Caco-2 (cell line): ENCODE measurements at regions not wholly inside any gene's neighbourhood (a gene's known extent, or its start where the extent isn't known, plus 50 kb on each side); places are given as distances from the start of the nearest gene placed in this dataset.

Source experiments
- BruUV-seq: library from RNA; stranded (reverse); fragments of 400-500 nt; replicated peaks from 2 replicates; lab custom pipeline; 2021; lab: Mats Ljungman, UMichigan
- CTCF ChIA-PET: fragments of 300-600 bp; sonication (Branson Sonifier 250); formaldehyde crosslinking; loops from one replicate; lab custom pipeline; 2022; ENCODE audit warnings: antibody characterized with exemption; lab: Charles Lee
- POLR2A ChIA-PET: fragments of 300-600 bp; sonication (Branson Sonifier 250); formaldehyde crosslinking; loops from one replicate; lab custom pipeline; 2022; ENCODE audit warnings: antibody characterized with exemption; lab: Charles Lee
- DNase-seq, 2 experiments: peaks; one replicate each; pipeline versions ENCODE4 v3.0.0 to v3.0.0-alpha.2; 2020 to 2022
- H3K27me3 ChIP-seq: replicated peaks from 2 replicates; pipeline ENCODE4 v1.6.0; 2011; ENCODE audit warnings: low read length; ENCODE audit not compliant: control insufficient read depth, insufficient read depth
- H3K36me3 ChIP-seq: 2 replicates; pipeline ENCODE4 v1.5.1; 2011; ENCODE audit warnings: low read length; ENCODE audit not compliant: control insufficient read depth, insufficient read depth
- H3K4me1 ChIP-seq: fragments of 250-450 bp; sonication (Bioruptor Pico); 2 replicates; pipeline ENCODE4 v1.5.1; 2020; ENCODE audit warnings: mild to moderate bottlenecking
- H3K4me3 ChIP-seq: 2 replicates; pipeline ENCODE4 v1.5.1; 2011; ENCODE audit warnings: low read depth, mild to moderate bottlenecking, control low read depth, low read length
- H3K9me3 ChIP-seq: fragments of 250-450 bp; sonication (Bioruptor Pico); 2 replicates; pipeline ENCODE4 v1.5.1; 2020; ENCODE audit warnings: mild to moderate bottlenecking, moderate library complexity
- H3K27ac Mint-ChIP-seq: one replicate; pipeline ENCODE4 v1.8.0; 2022; ENCODE audit warnings: mixed read lengths; ENCODE audit not compliant: unreplicated experiment
- H3K27me3 Mint-ChIP-seq: one replicate; pipeline ENCODE4 v1.8.0; 2022; ENCODE audit warnings: mixed read lengths; ENCODE audit not compliant: insufficient read depth, unreplicated experiment
- H3K36me3 Mint-ChIP-seq: one replicate; pipeline ENCODE4 v1.8.0; 2022; ENCODE audit warnings: mild to moderate bottlenecking, mixed read lengths; ENCODE audit not compliant: insufficient read depth, unreplicated experiment
- H3K4me1 Mint-ChIP-seq: one replicate; pipeline ENCODE4 v1.8.0; 2022; ENCODE audit warnings: low read depth, mixed read lengths; ENCODE audit not compliant: unreplicated experiment
- H3K4me3 Mint-ChIP-seq: one replicate; pipeline ENCODE4 v1.8.0; 2022; ENCODE audit warnings: mild to moderate bottlenecking, moderate library complexity, mixed read lengths; ENCODE audit not compliant: unreplicated experiment
- H3K9me3 Mint-ChIP-seq: one replicate; pipeline ENCODE4 v1.8.0; 2022; ENCODE audit warnings: mixed read lengths; ENCODE audit not compliant: unreplicated experiment
- CTCF ChIP-seq, 2 experiments: fragments of 200-600 bp in 1 of 2; IDR thresholded peaks; 1 replicate in 1 of 2; 2 replicates in 1 of 2; pipeline versions ENCODE4 v1.5.1 to v1.8.0; 2011 to 2022; ENCODE audit warnings: antibody characterized with exemption in 1 of 2, control low read depth in 1 of 2, inconsistent platforms in 1 of 2, low read depth in 1 of 2, low read length in 1 of 2, mild to moderate bottlenecking in 1 of 2, moderate library complexity in 1 of 2; ENCODE audit not compliant: insufficient read depth in 1 of 2, severe bottlenecking in 1 of 2, unreplicated experiment in 1 of 2
- intact Hi-C: fragments of 100-400 bp; cut with micrococcal nuclease; formaldehyde crosslinking; loops from one replicate; pipeline ENCODE4 v1.10.0; 2022; ENCODE audit not compliant: unreplicated experiment

- intact Hi-C loops: no loop called here
- H3K27ac Mint-ChIP-seq: peak overlapping the region; percentile 45
- H3K4me3 ChIP-seq: peak overlapping the region; percentile 7; the same call in 1 of the 2 replicates
- BruUV-seq: no TSS peak
- H3K27me3 Mint-ChIP-seq: peaks cover 3% of the 10 kb centered on the region
- no peaks in the 10 kb centered on the region for H3K27me3 ChIP-seq
- H3K4me1 Mint-ChIP-seq: peaks cover 16% of the 10 kb centered on the region
- ChIA-PET POLR2A (no interaction called here), CTCF (no interaction called here)
- peak overlapping the region; percentile 75 for H3K4me3 Mint-ChIP-seq
- H3K9me3 Mint-ChIP-seq: no peaks in the 10 kb centered on the region
- H3K36me3 ChIP-seq: no peaks in the 10 kb centered on the region
- no peaks in the 10 kb centered on the region for H3K9me3 ChIP-seq
- H3K4me1 ChIP-seq: peaks cover 4% of the 10 kb centered on the region; the same call in 1 of the 2 replicates
- TF ChIP-seq CTCF (IDR thresholded peaks at IDR 0.05; ENCODE audit: insufficient read depth in 1 of 2, low read depth in 1 of 2, low read length in 1 of 2, severe bottlenecking in 1 of 2, unreplicated experiment in 1 of 2): no peak
- DNase-seq: peak; percentile 69 to 73
- H3K36me3 Mint-ChIP-seq: peaks cover 10% of the 10 kb centered on the region
Measured at GRCh38 chr6:28816909-28817807, 106.6 kb downstream of the TRIM27 start.

GRCh38 chr6:28817808-28818145, 106.0 kb downstream of the TRIM27 start:
- peaks cover 4% of the 10 kb centered on the region; the same call in 1 of the 2 replicates for H3K4me1 ChIP-seq
- no peak for DNase-seq
- BruUV-seq: no TSS peak
- POLR2A ChIA-PET: no interaction called here
- no peaks in the 10 kb centered on the region for H3K9me3 Mint-ChIP-seq
- H3K27me3 Mint-ChIP-seq: peaks cover 3% of the 10 kb centered on the region
- no peaks in the 10 kb centered on the region for H3K9me3 ChIP-seq
- TF ChIP-seq CTCF (IDR thresholded peaks at IDR 0.05; ENCODE audit: insufficient read depth in 1 of 2, low read depth in 1 of 2, low read length in 1 of 2, severe bottlenecking in 1 of 2, unreplicated experiment in 1 of 2): no peak
- intact Hi-C loops: no loop called here
- H3K27ac Mint-ChIP-seq: no peak overlapping the region
- no peaks in the 10 kb centered on the region for H3K36me3 ChIP-seq
- H3K4me1 Mint-ChIP-seq: peaks cover 16% of the 10 kb centered on the region
- H3K36me3 Mint-ChIP-seq: peaks cover 9% of the 10 kb centered on the region
- H3K27me3 ChIP-seq: no peaks in the 10 kb centered on the region
- peak overlapping the region; percentile 75 for H3K4me3 Mint-ChIP-seq
- CTCF ChIA-PET: no interaction called here
- peak overlapping the region; percentile 7; the same call in 1 of the 2 replicates for H3K4me3 ChIP-seq

- BruUV-seq: no TSS peak
- Histone ChIP-seq H3K27me3 (no peaks in the 10 kb centered on the region), H3K9me3 (no peaks in the 10 kb centered on the region), H3K36me3 (no peaks in the 10 kb centered on the region), H3K4me1 (no peaks in the 10 kb centered on the region), H3K4me3 (no peak overlapping the region)
- Mint-ChIP-seq H3K27me3 (peaks cover 6% of the 10 kb centered on the region), H3K9me3 (no peaks in the 10 kb centered on the region), H3K36me3 (no peaks in the 10 kb centered on the region), H3K27ac (no peak overlapping the region), H3K4me1 (peaks cover 7% of the 10 kb centered on the region), H3K4me3 (peak overlapping the region; percentile 69)
- TF ChIP-seq CTCF (IDR thresholded peaks at IDR 0.05; ENCODE audit: insufficient read depth in 1 of 2, low read depth in 1 of 2, low read length in 1 of 2, severe bottlenecking in 1 of 2, unreplicated experiment in 1 of 2): no peak
- intact Hi-C loops: no loop called here
- no peak for DNase-seq
- POLR2A ChIA-PET: no interaction called here
- CTCF ChIA-PET: interaction anchor here (1.5 kb wide), 1 partner anchor 12 kb away, joined by 6 read pairs; no protein-coding TSS in a partner anchor
Measured at GRCh38 chr6:28824793-28825731, 98.7 kb downstream of the TRIM27 start.
